GM21786 (cell line): ENCODE measurements at regions not wholly inside any gene's neighbourhood (a gene's known extent, or its start where the extent isn't known, plus 50 kb on each side); places are given as distances from the start of the nearest gene placed in this dataset.

Source experiments
- ATAC-seq: cut with Tn5 transposase; IDR thresholded peaks from one replicate; pipeline ENCODE4 v1.9.1; 2021; ENCODE audit not compliant: unreplicated experiment

DNA sequence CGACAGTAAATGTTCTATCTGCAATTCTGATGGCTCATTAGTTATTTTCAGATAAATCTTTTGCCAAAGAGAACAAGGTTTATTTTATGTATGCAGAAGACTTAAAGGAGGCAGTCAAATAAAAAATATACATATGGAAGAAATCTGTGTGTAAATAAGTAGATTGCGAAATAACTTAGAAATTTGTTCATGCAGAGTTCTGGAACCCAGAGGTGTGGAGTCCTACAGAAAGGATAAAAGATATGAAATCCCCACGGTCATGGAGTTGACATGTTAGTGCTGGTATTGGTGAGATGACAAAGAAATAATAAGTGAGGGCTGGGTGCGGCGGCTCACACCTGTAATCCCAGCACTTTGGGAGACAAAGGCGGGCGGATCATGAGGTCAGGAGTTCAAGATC, 111.2 kb upstream of the CFAP20DC start:
- no peak for ATAC-seq

DNA sequence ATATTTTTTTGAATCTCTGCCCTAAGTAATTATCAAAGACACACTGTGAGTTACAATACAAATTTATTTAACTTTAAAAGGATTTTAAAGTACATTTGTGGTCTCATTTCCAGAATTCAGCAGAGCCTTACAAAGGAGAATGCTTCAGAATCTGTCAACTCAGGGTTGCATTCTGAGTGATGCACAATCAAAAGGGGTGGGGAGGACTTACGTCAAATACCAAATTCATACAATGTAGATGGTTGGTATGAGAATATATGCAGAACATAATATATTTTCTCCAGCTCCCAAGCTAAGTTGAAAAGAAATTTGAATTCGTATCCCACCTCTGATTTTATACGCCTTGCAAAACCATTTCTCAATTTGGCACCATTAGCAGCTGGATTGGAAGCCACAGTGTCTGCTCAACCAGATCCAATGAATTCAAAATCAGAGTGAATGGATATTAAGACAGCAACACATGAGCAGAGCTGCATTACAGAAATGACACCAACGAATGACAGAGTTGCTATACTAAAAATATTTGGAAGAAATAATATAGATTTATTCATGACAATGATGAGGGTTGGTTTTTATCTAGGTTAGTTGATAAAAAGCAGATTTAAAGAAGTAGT, 110.4 kb upstream of the CFAP20DC start:
- no peak for ATAC-seq

DNA sequence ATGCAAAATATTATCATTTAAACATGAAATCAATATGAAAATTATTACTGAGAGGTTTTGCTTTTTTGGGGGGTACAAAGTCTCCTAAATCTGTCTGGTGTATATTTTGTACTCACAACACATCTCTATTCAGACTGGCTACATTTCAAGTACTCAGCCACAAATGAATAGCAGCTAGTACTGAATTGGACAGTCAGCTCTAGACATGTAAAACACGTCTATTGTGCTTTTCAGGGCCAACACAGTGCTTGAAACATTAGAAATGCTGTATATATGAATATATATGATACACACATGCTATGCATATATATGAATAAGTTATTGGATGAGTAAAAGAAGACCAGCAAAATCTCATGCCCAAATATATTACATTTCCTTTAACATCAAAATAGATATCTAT, 103.8 kb upstream of the CFAP20DC start:
- ATAC-seq: no peak

DNA sequence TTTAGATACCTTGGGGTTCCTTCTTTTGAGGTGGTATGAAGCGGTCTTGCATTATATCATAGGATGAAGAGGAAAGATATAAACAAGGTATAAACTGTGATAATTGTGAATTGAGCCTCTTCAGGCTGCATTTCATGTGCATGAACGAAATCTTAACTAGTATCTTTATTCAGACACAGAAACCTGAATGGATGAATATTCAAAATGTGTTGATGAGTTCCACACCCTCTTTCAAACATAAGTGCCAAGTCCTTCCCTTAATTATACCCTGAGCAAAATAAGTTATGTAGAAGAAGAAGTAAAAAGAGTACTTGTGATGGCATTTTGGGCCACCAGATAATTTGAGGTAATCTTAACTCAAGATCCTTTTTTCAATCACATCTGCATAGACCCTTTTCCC, 103.1 kb upstream of the CFAP20DC start:
- no peak for ATAC-seq

DNA sequence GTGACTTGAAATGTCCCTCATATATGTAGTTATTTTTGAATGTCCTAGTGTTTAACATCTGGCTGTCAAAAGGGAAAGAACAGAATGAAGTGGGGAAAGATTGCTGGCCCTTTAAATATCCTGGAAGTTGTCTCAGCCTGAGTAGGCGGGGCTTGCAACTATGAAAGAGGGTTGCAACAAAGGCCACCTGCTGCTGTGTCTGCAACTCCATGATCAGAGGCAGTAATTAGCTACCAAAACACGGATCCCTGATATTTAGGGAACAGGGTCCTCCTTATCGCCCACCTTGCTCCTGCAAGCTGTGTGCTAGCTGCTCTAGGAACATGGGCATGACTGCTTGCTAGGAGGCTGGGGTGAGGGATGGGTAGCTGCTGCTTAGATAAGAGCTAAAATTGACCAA, 100.2 kb upstream of the CFAP20DC start:
- ATAC-seq: no peak

DNA sequence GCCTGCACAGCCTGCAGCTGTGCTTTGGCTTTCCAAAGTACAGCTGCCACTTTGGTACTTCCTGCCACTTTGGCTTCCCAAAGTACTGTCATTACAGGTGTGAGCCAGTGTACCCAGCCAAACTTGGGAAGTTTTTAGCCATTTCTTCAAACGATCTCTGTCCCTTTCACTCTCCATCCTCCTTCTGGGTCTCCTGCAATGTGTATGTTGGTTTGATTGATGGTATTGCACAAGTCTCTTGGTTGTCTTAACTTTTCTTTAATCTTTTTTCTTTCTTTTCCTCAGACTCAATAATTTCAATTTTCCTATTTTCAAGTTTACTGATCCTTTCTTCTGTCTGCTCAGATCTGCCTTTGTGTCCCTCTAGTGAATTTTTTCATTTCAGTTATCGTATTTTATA, 99.3 kb upstream of the CFAP20DC start:
- ATAC-seq: no peak

DNA sequence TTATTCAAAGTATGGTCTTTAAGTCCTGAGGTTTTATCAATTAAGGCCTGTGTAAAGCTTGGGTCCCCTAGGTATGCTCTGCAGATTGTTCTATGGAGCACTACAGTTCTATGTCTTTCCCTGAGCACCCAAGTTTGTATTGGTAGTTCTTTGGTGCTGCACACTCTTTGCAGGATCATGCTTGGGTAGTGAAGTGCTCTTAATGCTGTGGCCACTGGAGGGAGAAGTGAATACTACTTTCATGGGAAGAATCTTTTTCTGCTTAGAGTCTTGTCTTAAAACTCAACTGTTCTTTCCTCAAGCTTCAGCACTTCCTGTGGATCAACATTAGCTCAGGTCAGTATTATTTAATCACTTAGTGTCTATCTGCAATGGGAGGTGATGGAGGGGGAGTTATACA, 93.6 kb upstream of the CFAP20DC start:
- no peak for ATAC-seq

DNA sequence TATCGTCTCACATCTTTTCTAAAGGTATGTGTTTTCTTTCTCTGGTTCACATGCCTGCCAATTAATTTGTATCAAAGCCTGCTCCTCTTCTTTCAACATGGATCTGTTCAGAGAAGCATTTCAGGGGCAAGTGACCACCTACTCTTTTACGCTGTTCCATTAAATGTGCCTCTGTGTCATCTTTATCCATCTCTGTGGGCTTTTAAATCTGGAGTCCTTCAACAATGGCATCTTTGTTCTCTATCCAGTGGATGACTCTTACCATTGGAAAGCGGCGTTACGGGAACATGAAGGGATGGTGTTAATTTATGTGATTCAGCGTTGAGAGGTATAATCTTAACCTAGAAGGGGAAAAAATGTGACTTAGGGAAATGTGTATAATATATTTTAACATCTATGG, 92.7 kb upstream of the CFAP20DC start:
- ATAC-seq: no peak

DNA sequence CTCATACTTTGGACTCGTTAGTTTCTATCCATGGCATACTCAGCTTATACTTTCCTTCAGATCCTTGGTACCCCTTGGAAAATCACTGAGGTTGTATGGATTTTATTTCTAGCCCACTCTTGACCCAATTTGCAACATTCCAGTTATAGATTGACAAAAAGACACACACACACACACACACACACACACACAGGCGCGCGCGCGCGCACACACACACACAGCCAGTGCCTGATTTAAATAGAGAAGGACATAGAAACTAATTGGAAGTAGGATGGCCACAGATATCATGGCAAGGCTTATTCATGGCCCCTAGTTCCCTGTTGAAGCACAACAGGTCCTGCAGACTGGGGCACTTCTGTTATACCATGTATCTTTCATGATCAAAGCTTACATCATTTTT, 89.1 kb upstream of the CFAP20DC start:
- no peak for ATAC-seq

DNA sequence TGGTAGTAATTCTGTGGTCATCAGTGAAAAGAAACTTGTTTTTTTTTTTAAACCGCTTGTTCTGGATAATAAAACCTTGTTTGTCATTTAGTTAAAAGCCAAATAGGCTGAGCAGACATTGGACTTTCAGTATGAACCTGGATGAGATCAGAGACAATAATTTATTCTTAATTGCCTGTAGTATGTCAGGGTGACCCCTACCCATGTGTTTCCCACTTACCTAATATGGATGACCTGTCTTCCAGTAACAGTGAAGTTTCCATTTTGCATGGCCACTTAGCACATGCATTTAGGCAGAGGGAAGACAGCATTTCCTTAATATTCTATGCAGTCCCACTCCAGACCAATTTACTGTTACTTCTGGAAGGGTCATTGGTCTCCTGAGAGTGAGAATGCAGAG, 87.6 kb upstream of the CFAP20DC start:
- ATAC-seq: no peak

DNA sequence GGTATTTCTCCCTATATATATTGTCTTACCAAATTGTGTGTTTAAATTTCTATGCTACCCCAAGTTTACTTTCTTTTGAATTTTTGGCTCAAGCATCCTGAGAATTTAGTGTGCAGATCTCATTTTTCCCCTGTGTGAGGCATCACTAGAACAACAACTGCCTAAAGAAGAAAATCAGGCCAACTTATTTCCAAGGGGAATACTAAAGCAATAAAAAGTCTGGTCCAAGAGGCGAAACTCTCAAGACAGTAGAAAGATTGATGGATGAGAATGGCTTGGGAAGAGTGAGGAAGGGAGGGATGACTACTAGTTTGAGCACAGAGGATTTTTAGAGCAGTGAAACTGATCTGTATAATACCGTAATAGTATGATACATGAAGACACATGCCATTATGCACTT, 86.3 kb upstream of the CFAP20DC start:
- ATAC-seq: no peak

DNA sequence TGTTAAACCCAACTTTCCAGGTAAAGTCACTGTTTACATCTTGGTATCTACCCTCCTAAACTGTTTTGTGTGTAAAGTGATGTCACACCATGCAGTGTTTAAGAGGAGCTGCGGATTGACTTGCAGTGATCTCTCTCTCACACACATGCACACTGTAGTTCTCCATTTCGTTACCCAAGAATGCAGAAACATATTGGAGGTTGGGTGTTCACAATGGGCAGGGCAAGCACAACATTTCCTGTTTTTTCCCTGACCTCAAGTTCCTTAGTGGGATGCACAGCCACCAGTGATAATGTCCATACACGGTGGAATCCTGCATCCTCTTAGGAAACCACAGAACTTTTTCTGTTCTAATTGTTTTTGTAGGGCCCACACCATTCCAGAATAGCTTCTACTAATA, 85.3 kb upstream of the CFAP20DC start:
- ATAC-seq: no peak

DNA sequence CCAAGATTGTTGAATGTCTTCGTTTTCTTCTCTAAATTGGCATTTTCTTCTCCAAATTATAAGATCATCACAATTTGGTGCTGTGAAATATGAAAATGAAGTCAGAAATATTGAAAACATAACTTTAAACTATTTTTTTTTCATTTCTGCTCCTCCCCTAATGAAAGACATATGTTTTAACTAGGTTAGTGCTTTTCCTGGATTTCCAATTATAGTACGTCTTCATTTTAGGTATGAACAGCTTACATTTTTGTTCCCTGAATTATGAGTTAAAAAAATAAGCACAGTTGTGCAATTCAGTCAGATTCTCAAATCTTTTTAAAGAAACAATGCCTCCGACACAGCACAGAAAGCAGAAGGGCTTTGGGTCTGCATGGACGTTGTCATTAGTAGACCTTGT, 83.5 kb upstream of the CFAP20DC start:
- ATAC-seq: no peak

DNA sequence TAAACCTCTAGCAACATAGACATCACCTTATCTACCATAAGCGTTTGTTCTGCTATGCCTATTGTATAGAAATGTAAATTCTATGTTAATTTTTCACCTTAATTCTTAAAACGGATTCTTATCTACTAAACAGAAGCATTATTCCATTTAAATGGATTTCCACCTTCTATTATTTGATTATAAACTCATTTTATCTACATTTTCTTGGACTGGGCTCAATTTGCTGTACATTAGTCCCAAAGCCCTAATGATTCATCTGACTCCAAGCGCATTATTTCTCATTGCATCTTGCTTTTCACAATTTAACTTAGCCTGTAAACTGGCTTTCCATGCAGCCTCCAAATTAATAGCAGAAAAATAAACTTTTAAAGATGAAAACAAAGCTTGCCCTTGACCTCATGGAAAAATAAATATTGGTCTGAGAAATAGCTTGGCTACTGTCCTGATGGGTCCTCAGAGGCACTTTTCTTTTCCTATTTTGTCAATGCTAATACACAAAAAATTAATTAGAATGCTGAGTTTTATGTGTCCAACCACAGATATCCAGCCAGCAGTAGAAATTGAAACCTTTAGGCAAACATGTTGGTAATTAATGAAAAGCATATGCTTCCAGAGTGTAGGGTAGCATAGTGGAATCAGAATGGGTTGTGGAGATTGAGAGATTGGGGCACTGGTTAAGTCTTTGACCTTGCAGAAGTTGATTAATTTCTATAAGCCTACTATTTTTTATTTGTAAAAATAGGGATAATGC, 81.4 kb upstream of the CFAP20DC start:
- no peak for ATAC-seq

DNA sequence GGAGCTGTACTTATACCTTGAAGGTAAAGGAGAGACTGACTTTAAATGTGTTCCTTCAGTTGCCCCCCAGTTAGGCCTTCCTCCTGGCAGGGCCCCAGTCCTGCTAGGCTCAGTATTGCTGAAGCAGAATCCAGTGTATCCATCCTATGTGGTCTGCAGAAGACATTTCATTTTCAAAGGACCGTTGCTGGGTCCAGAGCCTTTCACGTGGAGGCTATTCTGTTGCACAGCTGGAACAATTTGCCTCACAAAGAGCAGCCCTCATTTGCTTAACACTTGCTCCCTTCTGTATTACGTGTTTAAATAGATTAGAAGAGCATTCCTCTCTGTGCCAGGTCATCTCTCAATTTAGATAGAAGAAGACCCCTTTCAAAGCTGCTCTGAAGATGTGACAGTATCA, 78.9 kb upstream of the CFAP20DC start:
- no peak for ATAC-seq

DNA sequence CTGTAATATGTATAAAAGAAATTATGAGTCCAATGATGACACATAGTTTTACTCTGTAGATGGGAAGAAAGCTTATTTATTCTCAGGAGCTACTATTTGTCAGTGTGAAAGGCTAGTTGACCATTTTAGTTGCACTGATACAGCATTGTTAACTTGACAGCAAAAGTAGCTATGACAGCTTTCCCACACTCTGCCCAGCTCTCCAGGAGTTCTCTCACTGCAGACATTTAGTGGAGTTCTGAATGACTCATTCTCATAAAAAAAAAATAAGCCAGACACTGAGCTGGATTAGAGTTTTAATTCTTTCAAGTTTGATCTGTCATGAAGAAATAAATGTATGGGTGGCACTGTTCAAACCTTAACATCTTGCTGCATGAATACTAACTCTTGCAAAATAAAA, 77.2 kb upstream of the CFAP20DC start:
- ATAC-seq: no peak

DNA sequence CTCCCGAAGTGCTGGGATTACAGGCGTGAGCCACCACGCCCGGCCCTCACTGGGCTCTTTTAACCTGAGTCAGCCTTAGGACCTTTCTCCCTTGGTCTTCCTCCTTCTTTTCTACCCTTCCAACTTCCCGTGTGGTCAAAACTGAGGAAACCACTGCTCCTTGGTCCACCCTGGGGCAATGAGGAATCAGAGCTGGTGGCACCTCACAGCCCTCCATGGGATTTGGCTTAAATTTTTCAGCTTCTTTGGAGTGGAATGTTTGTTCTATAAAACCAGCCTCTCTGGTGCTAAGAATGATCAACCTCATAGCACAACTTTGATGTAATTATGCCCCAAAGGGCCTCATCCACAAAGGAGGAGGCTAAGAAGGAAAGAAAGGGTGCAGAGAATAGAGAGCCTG, 76.6 kb upstream of the CFAP20DC start:
- ATAC-seq: no peak

DNA sequence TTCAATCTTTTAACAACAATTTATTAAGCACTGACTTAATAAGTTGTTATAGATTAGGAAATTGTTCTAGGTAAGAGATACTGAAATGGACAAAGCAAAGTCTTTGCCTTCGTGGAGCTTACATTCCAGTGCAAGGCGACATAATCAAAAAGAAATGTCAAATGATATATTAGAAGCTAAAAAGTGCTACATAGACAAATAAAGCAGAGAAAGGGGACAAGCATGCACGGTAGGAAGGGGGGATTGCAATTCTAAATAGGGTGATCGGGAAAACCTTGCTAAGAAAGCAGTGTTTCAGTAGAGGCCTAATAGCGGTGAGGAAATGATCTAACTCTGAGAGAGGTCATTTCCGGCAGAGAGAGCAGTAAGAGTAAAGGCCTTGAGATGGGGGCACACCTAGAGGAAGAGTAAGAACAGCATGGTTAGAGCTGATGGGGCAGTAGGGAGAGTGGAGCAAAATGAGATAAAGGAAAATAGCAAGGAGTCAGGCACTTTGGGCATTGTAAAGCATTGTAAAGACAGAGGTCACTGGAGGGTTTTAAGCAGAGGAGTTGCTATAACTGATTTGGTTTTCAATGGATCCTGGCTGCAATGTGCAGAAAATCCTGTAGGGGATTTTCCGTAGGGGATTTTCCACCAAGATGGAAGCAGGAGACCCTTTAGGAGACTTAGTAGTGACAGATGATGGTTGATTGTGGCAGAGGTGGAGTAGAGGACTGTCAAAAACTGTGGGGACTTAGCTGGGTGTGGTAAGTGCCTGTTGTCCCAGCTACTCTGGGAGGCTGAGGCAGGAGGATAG, 71.7 kb upstream of the CFAP20DC start:
- no peak for ATAC-seq

DNA sequence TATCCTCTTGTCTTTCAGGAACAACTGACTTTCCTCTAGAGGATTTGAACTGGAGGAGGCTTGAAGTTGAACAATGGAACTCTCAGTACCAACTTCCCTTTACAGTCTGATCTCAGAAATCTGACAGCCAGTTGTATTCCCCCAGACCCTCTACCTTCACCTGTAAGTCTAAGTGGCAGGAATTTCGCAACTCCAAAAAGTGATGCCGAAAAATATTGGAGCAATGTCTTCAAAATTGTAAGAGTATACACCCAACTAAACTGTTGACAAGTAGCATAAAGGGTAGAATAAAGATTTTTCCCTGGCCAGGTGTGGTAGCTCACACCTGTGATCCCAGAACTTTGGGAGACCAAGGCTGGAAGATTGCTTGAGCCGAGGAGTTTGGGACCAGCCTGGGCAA, 69.1 kb upstream of the CFAP20DC start:
- ATAC-seq: no peak

DNA sequence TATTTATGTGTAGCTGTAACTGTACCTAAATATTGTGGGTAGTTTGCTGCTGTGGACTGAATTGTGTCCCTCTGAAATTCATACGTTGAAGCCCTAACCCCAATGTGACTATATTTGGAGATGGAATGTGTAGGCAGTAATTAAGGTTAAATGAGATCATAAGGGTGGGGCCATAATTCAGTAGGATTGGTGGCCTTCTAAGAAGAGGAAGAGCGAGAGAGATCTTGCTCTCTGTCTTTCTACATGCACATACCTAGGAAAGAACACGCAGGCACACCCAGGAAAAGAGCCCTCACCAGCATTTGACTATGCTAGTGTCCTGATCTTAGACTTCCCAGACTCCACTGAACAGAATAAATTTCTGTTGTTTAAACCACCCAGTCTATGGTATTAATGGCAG, 67.6 kb upstream of the CFAP20DC start:
- no peak for ATAC-seq

DNA sequence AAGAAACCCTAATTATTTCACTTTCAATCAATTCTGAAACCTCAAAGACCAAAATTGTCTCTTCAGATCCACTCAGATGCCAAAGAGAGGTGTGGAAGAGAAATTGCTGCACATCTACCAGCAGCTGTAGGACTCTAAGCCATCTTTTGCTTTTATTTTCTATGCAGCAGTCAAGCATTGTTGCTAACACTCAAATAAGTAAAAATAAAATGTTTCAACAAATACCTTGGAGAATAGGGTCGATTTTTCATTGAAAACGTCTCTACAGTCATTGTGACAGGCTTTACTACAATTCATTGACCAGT, 66.4 kb upstream of the CFAP20DC start:
- no peak for ATAC-seq
